HPDE6-E6E7 (cell line): ENCODE measurements at regions not wholly inside any gene's neighbourhood (a gene's known extent, or its start where the extent isn't known, plus 50 kb on each side); places are given as distances from the start of the nearest gene placed in this dataset.

ENCODE experiments used
- DNase-seq: peaks from one replicate; pipeline ENCODE4 v3.0.0; 2011; ENCODE audit warnings: missing footprints; ENCODE audit errors: extremely low spot score

GRCh38 chr2:30048636-30049175, 98.1 kb upstream of the YPEL5 start:
- no peak for DNase-seq

GRCh38 chr2:30055548-30055947, 91.3 kb upstream of the YPEL5 start:
- DNase-seq: no peak

- DNase-seq: no peak
Measured at GRCh38 chr2:30060562-30060961, 86.2 kb upstream of the YPEL5 start.

- no peak for DNase-seq
Measured at GRCh38 chr2:30068067-30068466, 78.7 kb upstream of the YPEL5 start.

- peak; percentile 72 for DNase-seq
Measured at GRCh38 chr2:30072250-30072842, 74.5 kb upstream of the YPEL5 start.

- no peak for DNase-seq
Measured at GRCh38 chr2:30073523-30073922, 73.3 kb upstream of the YPEL5 start.

DNA sequence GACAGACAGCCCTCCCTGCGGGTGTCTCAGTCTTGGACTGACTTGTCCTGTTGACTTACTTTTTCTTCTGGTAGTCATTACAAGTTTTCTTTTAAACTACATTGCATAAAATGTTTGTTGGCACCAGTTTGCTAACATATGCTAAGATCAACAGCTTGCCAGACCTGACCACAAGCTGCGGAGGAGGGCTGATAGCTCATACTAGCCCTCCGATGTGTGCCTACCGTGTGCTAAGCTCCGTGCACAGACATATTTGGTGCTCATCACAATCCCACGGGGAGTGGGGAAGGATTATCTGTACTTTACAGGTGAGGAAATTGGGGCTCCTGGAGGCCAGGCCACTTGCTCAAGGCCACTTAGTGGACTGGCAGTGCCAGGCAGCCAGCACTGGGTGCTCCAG, 72.8 kb upstream of the YPEL5 start:
- no peak for DNase-seq

DNA sequence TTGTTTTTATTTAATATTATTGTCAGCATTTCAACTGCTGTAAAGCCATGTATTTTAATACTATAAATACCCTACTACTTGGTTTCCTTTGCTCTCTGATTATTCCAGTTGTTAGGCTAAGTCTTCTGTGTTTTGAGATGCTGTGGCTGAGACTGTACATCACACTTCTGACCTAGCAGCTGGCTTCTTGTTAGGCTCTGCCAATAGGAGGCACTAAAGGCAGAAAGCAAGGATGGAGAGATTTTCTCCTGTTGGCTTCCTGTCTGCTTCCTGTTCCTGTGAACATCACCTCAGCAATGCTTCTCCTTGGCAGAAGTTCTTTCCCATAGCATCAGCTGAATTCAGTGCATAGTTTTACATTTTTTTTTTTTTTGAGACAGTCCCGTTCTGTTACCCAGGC, 68.3 kb upstream of the YPEL5 start:
- no peak for DNase-seq

GRCh38 chr2:30084915-30085314, 61.9 kb upstream of the YPEL5 start:
- DNase-seq: no peak

DNA sequence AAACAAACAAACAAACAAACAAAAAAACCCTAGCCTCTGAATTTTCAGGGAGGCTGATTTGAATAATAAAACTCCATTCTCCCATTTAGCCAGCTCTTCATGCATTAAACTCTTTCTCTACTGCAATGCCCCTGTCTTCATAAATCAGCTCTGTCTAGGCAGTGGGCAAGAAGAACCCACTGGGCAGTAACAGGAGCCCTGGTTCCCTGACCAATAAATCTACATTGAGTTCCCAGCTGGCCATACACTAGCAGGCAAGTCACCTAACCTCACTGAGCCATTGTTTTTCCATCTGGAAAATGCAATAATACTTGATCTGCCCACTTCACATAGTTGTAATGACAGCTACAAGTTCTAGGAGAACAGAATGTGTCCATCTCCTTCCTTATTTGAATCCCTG, 57.6 kb upstream of the YPEL5 start:
- DNase-seq: no peak

- no peak for DNase-seq
Measured at GRCh38 chr2:30095402-30095801, 51.4 kb upstream of the YPEL5 start.

DNA sequence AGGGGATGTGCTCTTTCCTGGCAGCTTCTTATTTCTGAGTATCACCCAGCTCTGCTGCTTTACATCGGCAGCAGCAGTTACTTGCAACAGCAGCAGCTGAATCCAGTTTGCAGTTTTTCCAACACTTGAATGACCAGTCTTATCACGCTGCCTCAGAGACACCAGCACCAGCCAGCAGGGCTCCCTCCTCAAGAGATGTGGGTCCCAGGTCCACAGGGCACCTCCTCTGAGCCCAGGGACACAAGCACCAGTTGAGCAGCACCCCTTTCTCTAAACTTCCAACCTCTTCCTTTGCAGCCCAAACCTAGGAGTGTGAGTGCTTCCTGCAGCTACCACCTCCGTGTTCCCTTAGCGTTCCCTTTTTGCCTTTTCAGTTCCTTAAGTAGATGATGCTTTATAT, 50.4 kb upstream of the YPEL5 start:
- DNase-seq: no peak
